ENCODE measurements at regions not wholly inside any gene's neighbourhood (a gene's known extent, or its start where the extent isn't known, plus 50 kb on each side); places are given as distances from the start of the nearest gene placed in this dataset.

DNA sequence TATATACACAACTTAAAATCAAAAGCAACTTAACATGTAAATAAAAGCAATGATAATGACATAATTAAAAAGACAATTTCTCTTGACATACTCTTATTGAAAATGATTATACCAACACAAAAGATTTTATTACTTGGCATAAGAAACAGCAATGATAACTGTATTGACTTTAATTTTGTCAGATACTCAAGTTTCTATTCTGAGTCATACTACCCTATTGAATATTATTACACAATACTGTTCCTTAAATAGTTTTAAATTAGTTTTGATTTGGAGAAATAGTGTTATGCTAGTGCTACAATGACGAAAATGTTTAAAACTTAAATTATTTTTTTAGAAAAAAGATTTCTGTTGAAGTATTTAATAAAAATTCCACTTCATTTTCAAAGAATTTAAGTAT, 1319.3 kb upstream of the C9orf72 start:
- TF ChIP-seq, protein P1, sequence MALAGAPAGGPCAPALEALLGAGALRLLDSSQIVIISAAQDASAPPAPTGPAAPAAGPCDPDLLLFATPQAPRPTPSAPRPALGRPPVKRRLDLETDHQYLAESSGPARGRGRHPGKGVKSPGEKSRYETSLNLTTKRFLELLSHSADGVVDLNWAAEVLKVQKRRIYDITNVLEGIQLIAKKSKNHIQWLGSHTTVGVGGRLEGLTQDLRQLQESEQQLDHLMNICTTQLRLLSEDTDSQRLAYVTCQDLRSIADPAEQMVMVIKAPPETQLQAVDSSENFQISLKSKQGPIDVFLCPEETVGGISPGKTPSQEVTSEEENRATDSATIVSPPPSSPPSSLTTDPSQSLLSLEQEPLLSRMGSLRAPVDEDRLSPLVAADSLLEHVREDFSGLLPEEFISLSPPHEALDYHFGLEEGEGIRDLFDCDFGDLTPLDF (CRISPR knock-in tag; IDR thresholded peaks at IDR 0.05) = no peak
- no peak for TF ChIP-seq FOXP1 (IDR thresholded peaks at IDR 0.05)
- no peak for TF ChIP-seq FOXP1 (CRISPR knock-in tag; IDR thresholded peaks at IDR 0.05)
- no peak for TF ChIP-seq PCBP2 (optimal IDR thresholded peaks at IDR 0.05; ENCODE audit: low read depth, low read length, poor library complexity, severe bottlenecking)
- no peak for TF ChIP-seq EHMT2 (IDR thresholded peaks at IDR 0.05; ENCODE audit: borderline replicate concordance, low read depth, low read length)
- no peak for TF ChIP-seq JUN (CRISPR knock-in tag; IDR thresholded peaks at IDR 0.05)
